Panc1 (cell line): ENCODE measurements at regions not wholly inside any gene's neighbourhood (a gene's known extent, or its start where the extent isn't known, plus 50 kb on each side); places are given as distances from the start of the nearest gene placed in this dataset.

Experiments
- ATAC-seq: fragments of 200-7000 bp; cut with Tn5 transposase; 2 replicates; pipeline ENCODE4 v1.9.1; 2020; ENCODE audit warnings: mild to moderate bottlenecking, moderate library complexity
- BruUV-seq: library from RNA; stranded (reverse); fragments of 400-500 nt; replicated peaks from 2 replicates; lab custom pipeline; 2021; lab: Mats Ljungman, UMichigan
- CTCF ChIA-PET: fragments of 300-600 bp; sonication (Branson Sonifier 250); formaldehyde crosslinking; loops from one replicate; lab custom pipeline; 2022; ENCODE audit warnings: antibody characterized with exemption; lab: Charles Lee
- POLR2A ChIA-PET: fragments of 300-600 bp; sonication (Branson Sonifier 250); formaldehyde crosslinking; loops from one replicate; lab custom pipeline; 2022; ENCODE audit warnings: antibody characterized with exemption; lab: Charles Lee
- DNase-seq: peaks from one replicate; pipeline ENCODE4 v3.0.0-alpha.2; 2010; ENCODE audit warnings: low read depth, low spot score
- H3K27ac ChIP-seq: 2 replicates; pipeline ENCODE4 v1.5.1; 2011; ENCODE audit warnings: mild to moderate bottlenecking, low read length, inconsistent platforms
- H3K27me3 ChIP-seq: fragments of 200-500 bp; sonication (Bioruptor generic); 2 replicates; pipeline ENCODE4 v1.6.0; 2014; ENCODE audit warnings: low read length, inconsistent platforms; ENCODE audit not compliant: control insufficient read depth, insufficient read depth
- H3K36me3 ChIP-seq: fragments of 200-500 bp; sonication (Bioruptor generic); 2 replicates; pipeline ENCODE4 v1.5.1; 2014; ENCODE audit warnings: inconsistent platforms, mild to moderate bottlenecking, low read length, moderate library complexity; ENCODE audit not compliant: control insufficient read depth, insufficient read depth
- H3K4me1 ChIP-seq: 2 replicates; pipeline ENCODE4 v1.5.1; 2011; ENCODE audit warnings: inconsistent platforms, mild to moderate bottlenecking, low read length, moderate library complexity; ENCODE audit not compliant: control insufficient read depth, insufficient read depth
- H3K4me3 ChIP-seq, 2 experiments: 2 replicates each; pipeline ENCODE4 v1.5.1; 2011 to 2012; ENCODE audit warnings: low read depth in 2 of 2, low read length in 2 of 2, mild to moderate bottlenecking in 2 of 2, inconsistent platforms in 1 of 2, moderate library complexity in 1 of 2
- H3K9me3 ChIP-seq: fragments of 200-500 bp; sonication (Bioruptor generic); 2 replicates; pipeline ENCODE4 v1.5.1; 2014; ENCODE audit warnings: low read depth, mild to moderate bottlenecking, inconsistent platforms, low read length, moderate library complexity; ENCODE audit not compliant: control insufficient read depth, insufficient read depth
- CTCF ChIP-seq: fragments of 450-650 bp; IDR thresholded peaks from 2 replicates; pipeline ENCODE4 v1.5.1; 2017; ENCODE audit warnings: mild to moderate bottlenecking
- POLR2AphosphoS5 ChIP-seq: IDR thresholded peaks from 2 replicates; pipeline ENCODE4 v1.6.1; 2012; ENCODE audit warnings: mild to moderate bottlenecking, low read depth, low read length, moderate library complexity
- REST ChIP-seq, 2 experiments: IDR thresholded peaks; 2 replicates each; pipeline ENCODE4 v1.6.1; 2011 to 2012; ENCODE audit warnings: low read depth in 2 of 2, control low read depth in 1 of 2, low read length in 1 of 2, mild to moderate bottlenecking in 1 of 2, moderate library complexity in 1 of 2; ENCODE audit not compliant: insufficient read depth in 1 of 2
- SIN3A ChIP-seq: IDR thresholded peaks from 2 replicates; pipeline ENCODE4 v1.6.1; 2012; ENCODE audit warnings: low read depth, mild to moderate bottlenecking, low read length, moderate library complexity, borderline replicate concordance; ENCODE audit not compliant: insufficient read depth
- TCF7L2 ChIP-seq: IDR thresholded peaks from 2 replicates; pipeline ENCODE4 v1.6.1; 2011; ENCODE audit warnings: mild to moderate bottlenecking, low read depth, low read length, inconsistent platforms
- in situ Hi-C: cut with HindIII; loops from 2 replicates; pipeline ENCODE4 v1.10.0; 2016; ENCODE audit warnings: low sequenced_read_pairs, low pct_unique_long_range_greater_than_20kb
- intact Hi-C: fragments of 100-400 bp; cut with micrococcal nuclease; formaldehyde crosslinking; loops from one replicate; pipeline ENCODE4 v1.10.0; 2022; ENCODE audit not compliant: unreplicated experiment

GRCh38 chr2:18790509-18791171 is 201.3 kb upstream of the NT5C1B start:
- ChIA-PET POLR2A (no interaction called here), CTCF (no interaction called here)
- no peak for ATAC-seq
- TF ChIP-seq CTCF (no peak), TCF7L2 (no peak), POLR2AphosphoS5 (no peak), REST (IDR thresholded peaks at IDR 0.05; ENCODE audit: insufficient read depth in 1 of 2, low read depth in 2 of 2, low read length in 1 of 2) (no peak), SIN3A (no peak)
- H3K27ac ChIP-seq: no peak overlapping the region
- in situ Hi-C loops (no loop called here), intact Hi-C loops (no loop called here)
- no peaks in the 10 kb centered on the region for H3K36me3 ChIP-seq
- H3K27me3 ChIP-seq: no peaks in the 10 kb centered on the region
- DNase-seq: no peak
- no peak overlapping the region for H3K4me3 ChIP-seq
- no peaks in the 10 kb centered on the region for H3K4me1 ChIP-seq
- no peaks in the 10 kb centered on the region for H3K9me3 ChIP-seq
- no TSS peak for BruUV-seq

GRCh38 chr2:18788592-18788991 is 199.2 kb upstream of the NT5C1B start:
- DNase-seq: no peak
- no TSS peak for BruUV-seq
- CTCF ChIA-PET: no interaction called here
- Histone ChIP-seq H3K4me1 (no peaks in the 10 kb centered on the region), H3K9me3 (no peaks in the 10 kb centered on the region), H3K27ac (no peak overlapping the region), H3K4me3 (no peak overlapping the region), H3K27me3 (no peaks in the 10 kb centered on the region), H3K36me3 (no peaks in the 10 kb centered on the region)
- no peak for TF ChIP-seq CTCF
- no peak for TF ChIP-seq SIN3A
- no peak for TF ChIP-seq POLR2AphosphoS5
- no peak for TF ChIP-seq REST (IDR thresholded peaks at IDR 0.05; ENCODE audit: insufficient read depth in 1 of 2, low read depth in 2 of 2, low read length in 1 of 2)
- no peak for TF ChIP-seq TCF7L2
- in situ Hi-C loops (no loop called here), intact Hi-C loops (no loop called here)
- POLR2A ChIA-PET: no interaction called here
- ATAC-seq: no peak
